ENCODE measurements at regions not wholly inside any gene's neighbourhood (a gene's known extent, or its start where the extent isn't known, plus 50 kb on each side); places are given as distances from the start of the nearest gene placed in this dataset.

DNA sequence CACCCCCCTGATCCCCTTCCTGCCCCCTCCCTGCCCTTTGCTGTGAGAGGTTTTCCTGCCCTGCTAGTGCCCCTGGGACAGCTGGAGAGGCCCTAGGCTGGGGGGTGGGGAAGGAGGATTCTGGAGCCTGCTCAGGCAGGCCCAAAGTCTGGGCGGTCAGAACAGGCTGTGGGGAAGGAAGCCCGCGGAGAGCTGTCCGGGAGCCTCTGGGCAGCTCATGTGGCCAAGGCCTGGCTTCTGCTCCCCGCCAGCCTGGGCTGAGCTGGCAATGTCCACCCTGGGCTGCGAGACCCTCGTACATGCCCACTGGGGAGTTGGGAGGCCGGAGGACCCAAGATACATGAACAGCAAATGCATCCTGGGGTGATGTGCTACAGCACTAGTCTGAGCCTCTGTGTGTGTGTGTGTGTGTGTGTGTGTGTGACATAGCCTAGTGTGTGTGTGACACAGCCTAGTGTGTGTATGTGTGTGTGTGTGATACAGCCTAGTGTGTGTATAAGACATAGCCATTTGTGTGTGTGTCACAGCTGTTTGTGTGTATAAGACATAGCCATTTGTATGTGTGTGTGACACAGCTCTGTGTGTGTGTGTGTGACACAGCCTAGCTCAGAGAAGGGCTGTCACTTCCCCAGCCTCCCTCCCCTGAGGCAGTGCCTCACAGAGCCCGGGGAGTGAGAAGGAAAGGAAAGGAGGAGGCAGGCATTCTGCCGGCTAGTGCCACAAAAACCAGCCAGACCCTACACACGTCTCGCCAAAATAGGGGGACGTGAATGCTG, 201.4 kb upstream of the CIBAR2 start:
- intact Hi-C loops (cut with DNase I; ENCODE audit: low total_unique reads), result no loop called here
- no peak for DNase-seq (ENCODE audit: low spot score in 2 of 2)

GRCh38 chr16:85314512-85314971, 202.3 kb upstream of the CIBAR2 start:
- 60 to 66% methylated on average over 10 to 11 of the region's 11 CpGs for WGBS, 2 donors
- TF ChIP-seq, protein P1, sequence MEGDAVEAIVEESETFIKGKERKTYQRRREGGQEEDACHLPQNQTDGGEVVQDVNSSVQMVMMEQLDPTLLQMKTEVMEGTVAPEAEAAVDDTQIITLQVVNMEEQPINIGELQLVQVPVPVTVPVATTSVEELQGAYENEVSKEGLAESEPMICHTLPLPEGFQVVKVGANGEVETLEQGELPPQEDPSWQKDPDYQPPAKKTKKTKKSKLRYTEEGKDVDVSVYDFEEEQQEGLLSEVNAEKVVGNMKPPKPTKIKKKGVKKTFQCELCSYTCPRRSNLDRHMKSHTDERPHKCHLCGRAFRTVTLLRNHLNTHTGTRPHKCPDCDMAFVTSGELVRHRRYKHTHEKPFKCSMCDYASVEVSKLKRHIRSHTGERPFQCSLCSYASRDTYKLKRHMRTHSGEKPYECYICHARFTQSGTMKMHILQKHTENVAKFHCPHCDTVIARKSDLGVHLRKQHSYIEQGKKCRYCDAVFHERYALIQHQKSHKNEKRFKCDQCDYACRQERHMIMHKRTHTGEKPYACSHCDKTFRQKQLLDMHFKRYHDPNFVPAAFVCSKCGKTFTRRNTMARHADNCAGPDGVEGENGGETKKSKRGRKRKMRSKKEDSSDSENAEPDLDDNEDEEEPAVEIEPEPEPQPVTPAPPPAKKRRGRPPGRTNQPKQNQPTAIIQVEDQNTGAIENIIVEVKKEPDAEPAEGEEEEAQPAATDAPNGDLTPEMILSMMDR (IDR thresholded peaks at IDR 0.05), result no peak
- TF ChIP-seq POLR2A (IDR thresholded peaks at IDR 0.05), result no peak
- intact Hi-C loops (cut with DNase I; ENCODE audit: low total_unique reads), result no loop called here

More for the DNA sequence above, 201.4 kb upstream of the CIBAR2 start:
- H3K4me3 ChIP-seq (ENCODE audit: low read depth, poor library complexity, severe bottlenecking), result no peak overlapping the region
- 43 to 50% methylated on average over 9 to 13 of the region's 13 CpGs for WGBS, 2 donors
- TF ChIP-seq, protein P1 (IDR thresholded peaks at IDR 0.05), result no peak
- TF ChIP-seq POLR2A (IDR thresholded peaks at IDR 0.05), result no peak

GRCh38 chr16:85315866-85316265, 203.6 kb upstream of the CIBAR2 start:
- DNase-seq (ENCODE audit: low spot score in 2 of 2), result no peak
- intact Hi-C loops (cut with DNase I; ENCODE audit: low total_unique reads), result no loop called here
- no peak overlapping the region for H3K4me3 ChIP-seq (ENCODE audit: low read depth, poor library complexity, severe bottlenecking)
- TF ChIP-seq, protein P1 (IDR thresholded peaks at IDR 0.05), result no peak
- no peak for TF ChIP-seq POLR2A (IDR thresholded peaks at IDR 0.05)
- WGBS, 2 donors, result 92 to 93% methylated on average over 14 of the region's 14 CpGs

More at GRCh38 chr16:85314512-85314971, 202.3 kb upstream of the CIBAR2 start:
- H3K4me3 ChIP-seq (ENCODE audit: low read depth, poor library complexity, severe bottlenecking), result no peak overlapping the region
- no peak for DNase-seq (ENCODE audit: low spot score in 2 of 2)

DNA sequence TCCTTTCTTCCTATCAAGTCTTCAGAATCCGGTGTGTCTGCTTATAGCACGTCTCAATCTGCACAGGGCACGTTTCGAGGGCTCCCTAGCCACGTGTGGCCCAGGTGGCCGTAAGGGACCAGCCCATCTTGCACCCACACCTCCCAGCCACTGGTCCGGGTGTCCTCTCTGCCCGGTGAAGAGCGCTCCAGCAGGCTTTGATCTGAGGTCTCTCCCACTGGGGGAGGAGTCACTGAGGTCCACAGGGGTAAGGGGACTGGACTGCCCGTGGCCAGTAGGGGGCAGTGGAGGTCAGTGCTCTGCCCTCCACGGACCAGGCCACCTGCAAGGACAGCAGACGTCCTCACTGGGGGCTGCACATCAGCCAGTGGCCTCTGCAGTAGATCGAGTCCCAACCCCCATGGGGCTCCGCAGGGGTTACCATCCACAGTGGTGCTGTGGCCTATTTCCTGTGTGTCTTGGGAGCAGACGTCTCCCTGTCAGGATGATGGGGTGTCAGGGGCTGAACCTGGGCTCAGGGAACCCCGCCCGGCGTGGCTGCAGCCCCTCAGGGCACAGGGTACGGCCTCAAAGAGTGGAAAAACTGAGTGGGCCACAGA, 204.1 kb upstream of the CIBAR2 start:
- intact Hi-C loops (cut with DNase I; ENCODE audit: low total_unique reads), result no loop called here
- TF ChIP-seq, protein P1 (IDR thresholded peaks at IDR 0.05), result peak in 1 of 3 donors; percentile 59
- TF ChIP-seq POLR2A (IDR thresholded peaks at IDR 0.05), result no peak
- no peak for DNase-seq (ENCODE audit: low spot score in 2 of 2)
- WGBS, 2 donors, result 55 to 57% methylated on average over 19 of the region's 19 CpGs
- H3K4me3 ChIP-seq (ENCODE audit: low read depth, poor library complexity, severe bottlenecking), result no peak overlapping the region

DNA sequence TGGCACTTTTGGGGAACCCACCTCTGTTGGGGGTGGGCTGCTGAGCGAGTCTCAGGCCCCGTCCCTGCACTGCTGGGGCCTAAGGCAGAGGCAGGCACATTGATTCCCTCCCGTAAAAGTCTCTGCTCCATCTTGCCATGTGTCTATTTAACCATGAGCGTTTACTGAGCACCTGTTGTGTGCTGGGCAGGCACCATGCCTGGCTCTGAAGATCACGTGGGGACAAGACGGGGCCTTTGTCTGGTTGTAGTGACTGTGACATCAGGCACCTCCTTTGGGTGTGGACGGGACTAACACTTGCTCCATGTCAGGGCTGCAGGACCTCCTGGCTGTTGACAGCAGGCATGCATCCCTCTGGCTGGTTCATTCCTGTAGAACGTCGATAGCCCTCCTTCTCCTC, 204.7 kb upstream of the CIBAR2 start:
- TF ChIP-seq, protein P1 (IDR thresholded peaks at IDR 0.05), result no peak
- TF ChIP-seq POLR2A (IDR thresholded peaks at IDR 0.05), result no peak
- intact Hi-C loops (cut with DNase I; ENCODE audit: low total_unique reads), result no loop called here
- H3K4me3 ChIP-seq (ENCODE audit: low read depth, poor library complexity, severe bottlenecking), result no peak overlapping the region
- 66 to 78% methylated on average over 9 of the region's 9 CpGs for WGBS, 2 donors
- DNase-seq (ENCODE audit: low spot score in 2 of 2), result no peak

Measured in lower leg skin (tissue), 4 donors.